GM12878 (cell line): ENCODE measurements at regions not wholly inside any gene's neighbourhood (a gene's known extent, or its start where the extent isn't known, plus 50 kb on each side); places are given as distances from the start of the nearest gene placed in this dataset.

Experiments
- ATAC-seq: fragments of 200-7000 bp; cut with Tn5 transposase; 3 replicates; pipeline ENCODE4 v1.9.1; 2020; ENCODE audit warnings: mild to moderate bottlenecking, moderate library complexity
- BruUV-seq: library from RNA; stranded (reverse); fragments of 400-500 nt; replicated peaks from 2 replicates; lab custom pipeline; 2021; lab: Mats Ljungman, UMichigan
- CTCF ChIA-PET: fragments of 300-600 bp; sonication (Branson Sonifier 250); formaldehyde crosslinking; extraction: SDS; loops from one replicate; lab custom pipeline; 2021; ENCODE audit warnings: inconsistent platforms; lab: Yijun Ruan, JAX
- POLR2A ChIA-PET: fragments of 350-600 bp; formaldehyde crosslinking; extraction: SDS; loops from one replicate; lab custom pipeline; 2021; ENCODE audit warnings: inconsistent platforms; lab: Charles Lee
- RAD21 ChIA-PET: fragments of 300-600 bp; sonication (Branson Sonifier 250); formaldehyde crosslinking; loops from one replicate; lab custom pipeline; 2023; ENCODE audit warnings: antibody characterized with exemption; ENCODE audit not compliant: unreplicated experiment; lab: Charles Lee
- SMC1A ChIA-PET: fragments of 300-600 bp; sonication (Branson Sonifier 250); formaldehyde crosslinking; loops from one replicate; lab custom pipeline; 2023; ENCODE audit not compliant: unreplicated experiment, uncharacterized antibody; lab: Charles Lee
- DNase-seq: peaks from one replicate; pipeline ENCODE4 v3.0.0-alpha.2; 2011; ENCODE audit warnings: low read depth, low spot score
- FAIRE-seq: peaks from 3 replicates; lab custom pipeline; 2011; peaks lifted over from hg19 to GRCh38; lab: Jason Lieb, UNC
- H2AFZ ChIP-seq: 2 replicates; pipeline ENCODE4 v1.6.0; 2011; ENCODE audit warnings: low read depth, low read length, control low read depth; ENCODE audit not compliant: control insufficient read depth
- H3K27ac ChIP-seq: 2 replicates; pipeline ENCODE4 v1.5.1; 2011; ENCODE audit warnings: control low read depth; ENCODE audit not compliant: control insufficient read depth, insufficient read depth
- H3K27me3 ChIP-seq, 2 experiments: replicated peaks in 1 of 2; 2 replicates each; pipeline versions ENCODE4 v1.6.0 to v1.6.1; 2011; ENCODE audit warnings: low read length in 1 of 2; ENCODE audit not compliant: control insufficient read depth in 2 of 2, insufficient read depth in 2 of 2
- H3K36me3 ChIP-seq, 2 experiments: 2 replicates each; pipeline ENCODE4 v1.5.1; 2011; ENCODE audit warnings: low read length in 1 of 2; ENCODE audit not compliant: control insufficient read depth in 2 of 2, insufficient read depth in 2 of 2
- H3K4me1 ChIP-seq: 2 replicates; pipeline ENCODE4 v1.6.1; 2011; ENCODE audit warnings: mild to moderate bottlenecking, low read length, moderate library complexity, mixed read lengths; ENCODE audit not compliant: control insufficient read depth, insufficient read depth
- H3K4me2 ChIP-seq: 2 replicates; pipeline ENCODE4 v1.6.0; 2011; ENCODE audit warnings: control low read depth; ENCODE audit not compliant: control insufficient read depth, insufficient read depth
- H3K4me3 ChIP-seq: fragments of 200-600 bp; sonication (generic); 2 replicates; pipeline ENCODE4 v1.5.1; 2016
- H3K79me2 ChIP-seq: 2 replicates; pipeline ENCODE4 v1.6.0; 2011; ENCODE audit warnings: low read length; ENCODE audit not compliant: control insufficient read depth, insufficient read depth
- H3K9ac ChIP-seq: 2 replicates; pipeline ENCODE4 v1.8.0; 2011; ENCODE audit warnings: low read length, control low read depth, mixed read lengths; ENCODE audit not compliant: control insufficient read depth, insufficient read depth
- H3K9me3 ChIP-seq: replicated peaks from 3 replicates; pipeline ENCODE4 v1.5.1; 2011; ENCODE audit warnings: mild to moderate bottlenecking, low read length; ENCODE audit not compliant: control insufficient read depth, insufficient read depth
- H4K20me1 ChIP-seq: 2 replicates; pipeline ENCODE4 v1.6.0; 2011; ENCODE audit not compliant: control insufficient read depth, insufficient read depth
- BACH1 ChIP-seq: fragments of 450-650 bp; IDR thresholded peaks from 2 replicates; pipeline ENCODE4 v1.6.1; 2017; ENCODE audit warnings: mild to moderate bottlenecking, borderline replicate concordance
- BCL11A ChIP-seq: IDR thresholded peaks from 2 replicates; pipeline ENCODE4 v1.6.1; 2011; ENCODE audit warnings: low read depth, low read length
- CBFB ChIP-seq: IDR thresholded peaks from 2 replicates; pipeline ENCODE4 v1.6.1; 2016; ENCODE audit warnings: antibody characterized with exemption, low read depth
- CBX3 ChIP-seq: fragments of 200-600 bp; sonication (generic); IDR thresholded peaks from 2 replicates; pipeline ENCODE4 v1.6.1; 2016; ENCODE audit warnings: low read depth, borderline replicate concordance
- CHD1 ChIP-seq: IDR thresholded peaks from 2 replicates; pipeline ENCODE4 v1.6.1; 2012; ENCODE audit warnings: low read depth, low read length, improper control_type of control experiment
- EGR1 ChIP-seq, 2 experiments: IDR thresholded peaks; 1 replicate in 1 of 2; 2 replicates in 1 of 2; pipeline ENCODE4 v1.6.1; 2011 to 2012; ENCODE audit warnings: low read depth in 2 of 2, low read length in 2 of 2, borderline replicate concordance in 1 of 2, mild to moderate bottlenecking in 1 of 2, moderate library complexity in 1 of 2
- ETV6 ChIP-seq, 2 experiments: fragments of 450-650 bp in 1 of 2; IDR thresholded peaks in 1 of 2; conservative IDR thresholded peaks in 1 of 2; 2 replicates each; pipeline ENCODE4 v1.6.1; 2014; ENCODE audit warnings: antibody characterized with exemption in 1 of 2, borderline replicate concordance in 1 of 2, low read depth in 1 of 2, mild to moderate bottlenecking in 1 of 2, moderate library complexity in 1 of 2
- FOXK2 ChIP-seq: fragments of 450-650 bp; IDR thresholded peaks from 2 replicates; pipeline ENCODE4 v1.6.1; 2017; ENCODE audit warnings: mild to moderate bottlenecking, moderate library complexity
- IKZF1 ChIP-seq: fragments of 450-650 bp; conservative IDR thresholded peaks from 2 replicates; pipeline ENCODE4 v1.6.1; 2017; ENCODE audit warnings: antibody characterized with exemption, mild to moderate bottlenecking
- IKZF2 ChIP-seq, 2 experiments: fragments of 450-650 bp; IDR thresholded peaks; 2 replicates each; pipeline ENCODE4 v1.6.1; 2017; ENCODE audit warnings: mild to moderate bottlenecking in 2 of 2, moderate library complexity in 2 of 2
- IRF4 ChIP-seq: IDR thresholded peaks from 2 replicates; pipeline ENCODE4 v1.6.1; 2011; ENCODE audit warnings: low read depth, low read length
- MTA2 ChIP-seq: fragments of 450-650 bp; IDR thresholded peaks from 2 replicates; pipeline ENCODE4 v1.6.1; 2016; ENCODE audit warnings: low read depth, mild to moderate bottlenecking, moderate library complexity
- NBN ChIP-seq: fragments of 450-650 bp; IDR thresholded peaks from 2 replicates; pipeline ENCODE4 v1.6.1; 2016
- NFXL1 ChIP-seq: fragments of 450-650 bp; IDR thresholded peaks from 2 replicates; pipeline ENCODE4 v1.6.1; 2017; ENCODE audit warnings: antibody characterized with exemption, mild to moderate bottlenecking, borderline replicate concordance
- NR2F1 ChIP-seq: fragments of 450-650 bp; conservative IDR thresholded peaks from 2 replicates; pipeline ENCODE4 v1.6.1; 2017; ENCODE audit warnings: mild to moderate bottlenecking
- RAD21 ChIP-seq: IDR thresholded peaks from 2 replicates; pipeline ENCODE4 v1.6.1; 2011; ENCODE audit warnings: mild to moderate bottlenecking, low read depth, low read length, moderate library complexity; ENCODE audit not compliant: insufficient read depth
- SMARCA5 ChIP-seq: fragments of 450-650 bp; IDR thresholded peaks from 2 replicates; pipeline ENCODE4 v1.6.1; 2017; ENCODE audit warnings: mild to moderate bottlenecking
- TBL1XR1 ChIP-seq: IDR thresholded peaks from 2 replicates; pipeline ENCODE4 v1.6.1; 2012; ENCODE audit warnings: low read depth, low read length, improper control_type of control experiment
- YY1 ChIP-seq: IDR thresholded peaks from 2 replicates; pipeline ENCODE4 v1.6.1; 2011; ENCODE audit warnings: low read depth, mild to moderate bottlenecking, low read length
- ZBED1 ChIP-seq: IDR thresholded peaks from 2 replicates; pipeline ENCODE4 v1.6.1; 2016; ENCODE audit warnings: borderline replicate concordance
- ZZZ3 ChIP-seq: IDR thresholded peaks from 2 replicates; pipeline ENCODE4 v1.6.1; 2011; ENCODE audit warnings: low read depth; ENCODE audit not compliant: control insufficient read depth, insufficient read length
- WGBS: methylation state at CpG from one replicate; pipeline ENCODE4 v1.1.6; 2016; ENCODE audit warnings: low lambda C conversion rate; ENCODE audit not compliant: insufficient replicate concordance, insufficient coverage; ENCODE audit errors: missing lambda C conversion rate; 5-methylcytosine and 5-hydroxymethylcytosine counted together
- in situ Hi-C: fragments of 300-500 bp; cut with MboI; formaldehyde crosslinking; loops from 9 replicates; pipeline ENCODE4 v1.14.3; 2018; ENCODE audit warnings: mixed read lengths
- intact Hi-C: fragments of 100-400 bp; cut with micrococcal nuclease; formaldehyde crosslinking; loops from one replicate; pipeline ENCODE4 v1.14.2; 2022; ENCODE audit not compliant: unreplicated experiment
- TF ChIP-seq, protein P1 (sequence below): IDR thresholded peaks from 2 replicates; pipeline ENCODE4 v1.6.1; 2011; ENCODE audit warnings: borderline replicate concordance, low read depth, mild to moderate bottlenecking, moderate library complexity, low read length; ENCODE audit not compliant: insufficient read depth, poor library complexity, severe bottlenecking
- TF ChIP-seq, protein P2 (sequence below): fragments of 450-650 bp; formaldehyde crosslinking; IDR thresholded peaks from 2 replicates; pipeline ENCODE4 v1.4.0; 2022; ENCODE audit warnings: mild to moderate bottlenecking, moderate library complexity

DNA sequence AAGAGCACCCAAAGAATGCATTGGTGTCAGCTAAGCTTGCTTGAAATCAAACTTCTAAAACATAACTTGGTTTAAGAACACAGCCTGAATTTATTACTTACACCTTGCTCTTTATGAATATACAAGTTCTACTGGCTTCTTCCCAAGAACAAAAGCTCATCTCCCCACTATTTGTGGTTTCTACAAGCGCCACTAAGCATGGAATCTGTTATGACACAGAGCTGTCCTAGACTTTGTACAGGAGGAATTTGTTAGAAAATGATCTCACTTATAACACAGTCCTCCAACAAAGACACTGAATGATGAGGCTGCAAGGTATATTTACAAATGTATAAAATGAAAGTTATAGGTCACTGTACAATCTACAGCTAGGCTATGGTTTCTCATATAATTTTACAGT is 452.1 kb downstream of the BCAT1 start (continued):
- TF ChIP-seq, protein P1, sequence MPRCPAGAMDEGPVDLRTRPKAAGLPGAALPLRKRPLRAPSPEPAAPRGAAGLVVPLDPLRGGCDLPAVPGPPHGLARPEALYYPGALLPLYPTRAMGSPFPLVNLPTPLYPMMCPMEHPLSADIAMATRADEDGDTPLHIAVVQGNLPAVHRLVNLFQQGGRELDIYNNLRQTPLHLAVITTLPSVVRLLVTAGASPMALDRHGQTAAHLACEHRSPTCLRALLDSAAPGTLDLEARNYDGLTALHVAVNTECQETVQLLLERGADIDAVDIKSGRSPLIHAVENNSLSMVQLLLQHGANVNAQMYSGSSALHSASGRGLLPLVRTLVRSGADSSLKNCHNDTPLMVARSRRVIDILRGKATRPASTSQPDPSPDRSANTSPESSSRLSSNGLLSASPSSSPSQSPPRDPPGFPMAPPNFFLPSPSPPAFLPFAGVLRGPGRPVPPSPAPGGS, result no peak
- TF ChIP-seq BACH1, result no peak
- no peak for TF ChIP-seq ZBED1
- TF ChIP-seq FOXK2, result no peak
- TF ChIP-seq MTA2, result no peak

- ATAC-seq (no peak), FAIRE-seq (no peak), DNase-seq (no peak)
- H3K36me3 ChIP-seq, result no peaks in the 10 kb centered on the region
- no peak overlapping the region for H3K4me2 ChIP-seq
- intact Hi-C loops, result no loop called here
- no peaks in the 10 kb centered on the region for H4K20me1 ChIP-seq
- ChIA-PET SMC1A (no interaction called here), POLR2A (no interaction called here), CTCF (no interaction called here), RAD21 (no interaction called here)
- in situ Hi-C loops, result no loop called here
- TF ChIP-seq IRF4 (no peak), SMARCA5 (no peak), CHD1 (no peak), NBN (no peak), NFXL1 (no peak), CBFB (no peak), ETV6 (conservative IDR thresholded peaks at IDR 0.05 in 1 of 2, IDR thresholded peaks at IDR 0.05 in 1 of 2; ENCODE audit: borderline replicate concordance in 1 of 2, low read depth in 1 of 2) (no peak), IKZF2 (IDR thresholded peaks at IDR 0.05) (no peak), TBL1XR1 (no peak), BCL11A (no peak), NR2F1 (no peak), RAD21 (no peak), YY1 (no peak), EGR1 (IDR thresholded peaks at IDR 0.05; ENCODE audit: borderline replicate concordance in 1 of 2, low read depth in 2 of 2, low read length in 2 of 2) (no peak), CBX3 (no peak), IKZF1 (no peak), ZZZ3 (no peak)
- TF ChIP-seq, protein P2, sequence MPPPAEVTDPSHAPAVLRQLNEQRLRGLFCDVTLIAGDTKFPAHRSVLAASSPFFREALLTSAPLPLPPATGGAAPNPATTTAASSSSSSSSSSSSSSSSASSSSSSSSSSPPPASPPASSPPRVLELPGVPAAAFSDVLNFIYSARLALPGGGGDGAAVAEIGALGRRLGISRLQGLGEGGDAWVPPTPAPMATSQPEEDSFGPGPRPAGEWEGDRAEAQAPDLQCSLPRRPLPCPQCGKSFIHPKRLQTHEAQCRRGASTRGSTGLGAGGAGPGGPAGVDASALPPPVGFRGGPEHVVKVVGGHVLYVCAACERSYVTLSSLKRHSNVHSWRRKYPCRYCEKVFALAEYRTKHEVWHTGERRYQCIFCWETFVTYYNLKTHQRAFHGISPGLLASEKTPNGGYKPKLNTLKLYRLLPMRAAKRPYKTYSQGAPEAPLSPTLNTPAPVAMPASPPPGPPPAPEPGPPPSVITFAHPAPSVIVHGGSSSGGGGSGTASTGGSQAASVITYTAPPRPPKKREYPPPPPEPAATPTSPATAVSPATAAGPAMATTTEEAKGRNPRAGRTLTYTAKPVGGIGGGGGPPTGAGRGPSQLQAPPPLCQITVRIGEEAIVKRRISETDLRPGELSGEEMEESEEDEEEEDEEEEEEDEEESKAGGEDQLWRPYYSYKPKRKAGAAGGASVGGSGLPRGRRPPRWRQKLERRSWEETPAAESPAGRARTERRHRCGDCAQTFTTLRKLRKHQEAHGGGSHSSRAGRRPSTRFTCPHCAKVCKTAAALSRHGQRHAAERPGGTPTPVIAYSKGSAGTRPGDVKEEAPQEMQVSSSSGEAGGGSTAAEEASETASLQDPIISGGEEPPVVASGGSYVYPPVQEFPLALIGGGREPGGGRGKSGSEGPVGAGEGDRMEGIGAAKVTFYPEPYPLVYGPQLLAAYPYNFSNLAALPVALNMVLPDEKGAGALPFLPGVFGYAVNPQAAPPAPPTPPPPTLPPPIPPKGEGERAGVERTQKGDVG (CRISPR knock-in tag), result no peak
- no TSS peak for BruUV-seq
- no peak overlapping the region for H3K9ac ChIP-seq
- no peak overlapping the region for H3K27ac ChIP-seq
- H3K9me3 ChIP-seq, result no peaks in the 10 kb centered on the region
- no peak overlapping the region for H2AFZ ChIP-seq
- WGBS, result 10% methylated on average over 2 of the region's 2 CpGs
- no peaks in the 10 kb centered on the region for H3K4me1 ChIP-seq
- no peak overlapping the region for H3K4me3 ChIP-seq
- 0 out of 4 replicates have a peak, but pooled peaks cover 0 to 2% of the 10 kb centered on the region in 2 experiments for H3K27me3 ChIP-seq
- H3K79me2 ChIP-seq, result no peaks in the 10 kb centered on the region
Observed at GRCh38 chr12:24494401-24494800, 454.5 kb downstream of the BCAT1 start.
